Cardiac fibroblast (primary cell): ENCODE measurements at regions not wholly inside any gene's neighbourhood (a gene's known extent, or its start where the extent isn't known, plus 50 kb on each side); places are given as distances from the start of the nearest gene placed in this dataset.

Experiments used
- DNase-seq, 2 donors: peaks; one replicate each; pipeline versions ENCODE4 v3.0.0 to v3.0.0-alpha.2; 2010; ENCODE audit warnings: low read depth in 2 of 2
- H3K4me3 ChIP-seq, 2 donors: replicated peaks in 1 of 2; 1 replicate in 1 of 2; 2 replicates in 1 of 2; pipeline ENCODE4 v1.5.1; 2011; ENCODE audit warnings: low read depth in 2 of 2, low read length in 2 of 2, mild to moderate bottlenecking in 2 of 2, moderate library complexity in 1 of 2
- CTCF ChIP-seq: IDR thresholded peaks from one replicate; pipeline ENCODE4 v1.5.1; 2011; ENCODE audit warnings: low read depth, mild to moderate bottlenecking, low read length, inconsistent platforms

GRCh38 chr6:54991761-54992330, 145.3 kb downstream of the FAM83B start:
- no peak overlapping the region for H3K4me3 ChIP-seq
- no peak for DNase-seq
- TF ChIP-seq CTCF = no peak

GRCh38 chr6:54992789-54993188, 146.2 kb downstream of the FAM83B start:
- DNase-seq = peak; percentile 25 to 30
- no peak overlapping the region for H3K4me3 ChIP-seq
- TF ChIP-seq CTCF = peak; percentile 37

GRCh38 chr6:54993294-54993693, 146.7 kb downstream of the FAM83B start:
- no peak overlapping the region for H3K4me3 ChIP-seq
- no peak for TF ChIP-seq CTCF
- no peak for DNase-seq

GRCh38 chr6:54993948-54994347, 147.4 kb downstream of the FAM83B start:
- DNase-seq = no peak
- no peak for TF ChIP-seq CTCF
- H3K4me3 ChIP-seq = no peak overlapping the region

GRCh38 chr6:54998576-54998975, 152.0 kb downstream of the FAM83B start:
- TF ChIP-seq CTCF = no peak
- no peak for DNase-seq
- H3K4me3 ChIP-seq = no peak overlapping the region

GRCh38 chr6:55003719-55004430, 157.3 kb downstream of the FAM83B start:
- DNase-seq = no peak
- no peak for TF ChIP-seq CTCF
- H3K4me3 ChIP-seq = no peak overlapping the region
